Glutamatergic neuron (in vitro differentiated cells): ENCODE measurements at regions not wholly inside any gene's neighbourhood (a gene's known extent, or its start where the extent isn't known, plus 50 kb on each side); places are given as distances from the start of the nearest gene placed in this dataset.

Experiments used
- DNase-seq: peaks from one replicate; pipeline ENCODE4 v3.0.0; 2022
- H3K27ac Mint-ChIP-seq: one replicate; pipeline ENCODE4 v1.8.0; 2020; ENCODE audit warnings: mild to moderate bottlenecking, mixed read lengths, inconsistent platforms; ENCODE audit not compliant: unreplicated experiment
- H3K27me3 Mint-ChIP-seq: one replicate; pipeline ENCODE4 v1.8.0; 2020; ENCODE audit warnings: mild to moderate bottlenecking, moderate library complexity, mixed read lengths, inconsistent platforms; ENCODE audit not compliant: unreplicated experiment
- H3K36me3 Mint-ChIP-seq: one replicate; pipeline ENCODE4 v1.8.0; 2020; ENCODE audit warnings: mild to moderate bottlenecking, mixed read lengths, inconsistent platforms; ENCODE audit not compliant: unreplicated experiment
- H3K4me1 Mint-ChIP-seq: one replicate; pipeline ENCODE4 v1.8.0; 2020; ENCODE audit warnings: mild to moderate bottlenecking, low read depth, mixed read lengths, inconsistent platforms; ENCODE audit not compliant: unreplicated experiment
- H3K4me3 Mint-ChIP-seq: one replicate; pipeline ENCODE4 v1.8.0; 2020; ENCODE audit warnings: mild to moderate bottlenecking, mixed read lengths, inconsistent platforms; ENCODE audit not compliant: unreplicated experiment
- H3K9me3 Mint-ChIP-seq: one replicate; pipeline ENCODE4 v1.8.0; 2020; ENCODE audit warnings: mild to moderate bottlenecking, moderate library complexity, mixed read lengths, inconsistent platforms; ENCODE audit not compliant: unreplicated experiment
- TF ChIP-seq, protein P1 (sequence below): fragments of 200-600 bp; sonication (generic); IDR thresholded peaks from one replicate; pipeline ENCODE4 v1.5.0; 2021; ENCODE audit not compliant: partially characterized antibody, unreplicated experiment

DNA sequence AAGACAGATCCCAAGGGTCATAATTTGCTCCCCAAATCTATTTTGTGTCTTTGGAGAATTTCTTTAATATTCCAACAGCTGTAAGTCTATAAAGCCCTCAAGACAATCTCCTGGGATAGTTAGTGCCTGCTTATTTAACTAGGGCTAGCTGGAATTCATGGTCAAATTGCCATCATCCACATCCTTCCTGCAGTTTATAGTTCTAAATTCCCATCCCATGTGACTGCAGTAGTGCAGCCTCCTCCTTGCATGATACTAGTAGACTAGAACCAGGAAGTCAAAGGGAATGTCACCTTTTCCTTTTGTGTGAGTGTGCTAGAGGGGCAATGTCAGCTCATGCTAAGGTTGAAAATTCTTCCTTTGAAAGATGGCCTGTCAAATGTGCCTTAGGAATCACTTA, 214.8 kb upstream of the PIK3R1 start:
- DNase-seq: no peak
- Mint-ChIP-seq H3K27ac (no peak overlapping the region), H3K27me3 (peaks cover 3% of the 10 kb centered on the region), H3K4me1 (peaks cover 9% of the 10 kb centered on the region), H3K36me3 (no peaks in the 10 kb centered on the region), H3K9me3 (peaks cover 3% of the 10 kb centered on the region), H3K4me3 (no peak overlapping the region)
- TF ChIP-seq, protein P1, sequence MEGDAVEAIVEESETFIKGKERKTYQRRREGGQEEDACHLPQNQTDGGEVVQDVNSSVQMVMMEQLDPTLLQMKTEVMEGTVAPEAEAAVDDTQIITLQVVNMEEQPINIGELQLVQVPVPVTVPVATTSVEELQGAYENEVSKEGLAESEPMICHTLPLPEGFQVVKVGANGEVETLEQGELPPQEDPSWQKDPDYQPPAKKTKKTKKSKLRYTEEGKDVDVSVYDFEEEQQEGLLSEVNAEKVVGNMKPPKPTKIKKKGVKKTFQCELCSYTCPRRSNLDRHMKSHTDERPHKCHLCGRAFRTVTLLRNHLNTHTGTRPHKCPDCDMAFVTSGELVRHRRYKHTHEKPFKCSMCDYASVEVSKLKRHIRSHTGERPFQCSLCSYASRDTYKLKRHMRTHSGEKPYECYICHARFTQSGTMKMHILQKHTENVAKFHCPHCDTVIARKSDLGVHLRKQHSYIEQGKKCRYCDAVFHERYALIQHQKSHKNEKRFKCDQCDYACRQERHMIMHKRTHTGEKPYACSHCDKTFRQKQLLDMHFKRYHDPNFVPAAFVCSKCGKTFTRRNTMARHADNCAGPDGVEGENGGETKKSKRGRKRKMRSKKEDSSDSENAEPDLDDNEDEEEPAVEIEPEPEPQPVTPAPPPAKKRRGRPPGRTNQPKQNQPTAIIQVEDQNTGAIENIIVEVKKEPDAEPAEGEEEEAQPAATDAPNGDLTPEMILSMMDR: no peak

DNA sequence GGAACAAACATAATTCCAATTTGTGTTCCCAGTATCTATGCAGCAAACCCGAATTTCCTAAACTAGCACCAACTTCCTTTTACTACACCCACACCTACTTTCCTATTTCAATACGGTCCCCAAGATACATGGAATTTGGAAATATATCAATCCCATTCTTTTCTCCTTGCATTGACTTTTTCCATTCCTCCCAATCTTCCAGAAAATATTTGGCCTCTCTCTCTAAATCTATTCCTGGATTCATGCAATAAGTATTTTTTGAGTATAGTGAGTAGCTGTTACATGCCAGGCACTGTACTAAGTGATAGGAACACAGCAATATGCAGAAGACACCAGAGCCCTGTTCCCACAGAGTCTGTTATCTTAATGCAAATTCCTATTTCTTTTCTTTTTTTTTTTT, 216.2 kb upstream of the PIK3R1 start:
- Mint-ChIP-seq H3K27ac (no peak overlapping the region), H3K9me3 (peaks cover 1% of the 10 kb centered on the region), H3K4me3 (no peak overlapping the region), H3K4me1 (peaks cover 2% of the 10 kb centered on the region), H3K36me3 (no peaks in the 10 kb centered on the region), H3K27me3 (peaks cover 3% of the 10 kb centered on the region)
- DNase-seq: no peak
- TF ChIP-seq, protein P1: no peak

DNA sequence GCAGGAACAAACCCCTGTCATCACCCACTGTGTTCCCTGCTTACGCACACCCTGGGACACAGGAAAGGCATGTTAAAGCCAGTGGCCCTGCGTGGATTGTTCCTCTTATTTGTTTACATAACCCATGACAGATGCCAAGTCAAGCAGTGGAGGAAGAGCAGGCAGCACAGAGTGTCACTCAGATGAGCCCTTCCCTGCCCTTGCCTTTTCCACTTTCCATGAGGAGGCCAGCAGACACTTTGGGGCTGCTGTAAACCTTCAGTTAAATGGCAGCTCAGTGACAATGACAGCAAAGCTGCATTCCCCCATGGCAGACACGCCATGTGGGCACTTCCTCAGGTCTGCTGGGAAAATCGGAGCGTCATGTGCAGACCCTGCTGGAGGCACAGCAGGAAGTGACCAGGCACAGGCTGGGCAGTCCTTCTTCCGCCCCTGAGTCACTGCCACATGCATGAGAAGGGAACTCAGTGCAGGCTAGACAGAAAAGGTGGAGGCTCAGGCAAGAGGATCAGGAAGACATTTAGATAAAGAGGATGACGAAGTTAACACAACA, 216.8 kb upstream of the PIK3R1 start:
- no peak overlapping the region for H3K4me3 Mint-ChIP-seq
- H3K36me3 Mint-ChIP-seq: no peaks in the 10 kb centered on the region
- peaks cover under 1% of the 10 kb centered on the region for H3K9me3 Mint-ChIP-seq
- DNase-seq: no peak
- TF ChIP-seq, protein P1: no peak
- no peak overlapping the region for H3K27ac Mint-ChIP-seq
- H3K27me3 Mint-ChIP-seq: peaks cover 2% of the 10 kb centered on the region
- H3K4me1 Mint-ChIP-seq: no peaks in the 10 kb centered on the region

DNA sequence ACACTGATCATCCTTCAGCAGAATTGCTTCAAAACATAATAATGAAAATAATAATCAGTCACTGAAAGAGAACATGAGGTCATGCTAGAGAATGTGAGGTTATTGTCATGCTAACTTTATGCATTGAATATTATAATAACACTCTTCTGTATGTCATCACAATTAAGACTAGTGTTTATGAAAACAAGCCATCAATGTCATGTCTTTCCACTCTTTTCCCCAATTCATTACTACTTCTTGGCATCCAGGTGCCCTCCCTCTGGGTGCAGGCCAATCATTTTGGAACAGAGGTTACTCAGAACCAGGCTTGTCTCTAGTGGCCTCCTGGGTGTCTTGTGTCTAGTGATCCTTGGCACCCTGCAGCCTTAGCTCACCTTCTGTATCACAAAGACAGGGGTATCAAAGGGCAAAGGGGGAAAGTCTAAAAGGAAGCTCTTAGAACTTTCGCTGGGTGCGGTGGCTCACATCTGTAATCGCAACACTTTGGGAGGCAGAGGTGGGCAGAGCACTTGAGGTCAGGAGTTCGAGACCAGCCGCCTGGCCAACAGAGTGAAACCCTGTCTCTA, 217.6 kb upstream of the PIK3R1 start:
- Mint-ChIP-seq H3K9me3 (peaks cover 2% of the 10 kb centered on the region), H3K27me3 (no peaks in the 10 kb centered on the region), H3K36me3 (no peaks in the 10 kb centered on the region), H3K4me3 (no peak overlapping the region), H3K4me1 (no peaks in the 10 kb centered on the region), H3K27ac (no peak overlapping the region)
- TF ChIP-seq, protein P1: no peak
- DNase-seq: no peak

DNA sequence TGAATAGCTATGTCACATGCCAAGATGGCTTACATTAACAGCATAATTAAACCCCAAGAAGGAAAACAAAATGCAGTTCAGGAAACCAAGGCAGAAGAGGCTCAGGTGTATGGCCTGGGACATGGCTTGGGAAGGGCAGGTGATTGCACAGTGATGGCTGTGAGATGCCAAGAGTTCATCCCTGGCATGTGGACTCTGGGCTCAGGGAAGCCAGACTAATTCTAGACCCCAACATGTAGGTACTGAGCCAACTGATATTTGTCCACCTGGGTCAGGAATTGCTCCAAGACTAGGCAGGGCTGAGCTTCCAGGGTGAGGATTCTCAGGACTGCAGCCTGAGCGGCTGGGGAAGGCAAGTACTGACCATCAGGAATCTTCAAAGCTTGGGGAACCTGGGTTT, 218.4 kb upstream of the PIK3R1 start:
- Mint-ChIP-seq H3K4me3 (no peak overlapping the region), H3K4me1 (no peaks in the 10 kb centered on the region), H3K27ac (no peak overlapping the region), H3K9me3 (peaks cover 2% of the 10 kb centered on the region), H3K36me3 (no peaks in the 10 kb centered on the region), H3K27me3 (no peaks in the 10 kb centered on the region)
- TF ChIP-seq, protein P1: no peak
- no peak for DNase-seq
